CD4-positive, alpha-beta memory T cell (primary cell): ENCODE measurements at regions not wholly inside any gene's neighbourhood (a gene's known extent, or its start where the extent isn't known, plus 50 kb on each side); places are given as distances from the start of the nearest gene placed in this dataset.

Source experiments
- CTCF ChIA-PET: fragments of 350-600 bp; sonication (Branson Sonifier 250); formaldehyde crosslinking; loops from one replicate; lab custom pipeline; 2021; ENCODE audit warnings: inconsistent platforms; ENCODE audit not compliant: partially characterized antibody; lab: Charles Lee
- POLR2A ChIA-PET: fragments of 350-600 bp; sonication (Branson Sonifier 250); formaldehyde crosslinking; loops from one replicate; lab custom pipeline; 2021; ENCODE audit not compliant: partially characterized antibody; lab: Charles Lee
- DNase-seq, 5 donors: peaks; one replicate each; pipeline versions ENCODE4 v3.0.0 to v3.0.0-alpha.2; 2020 to 2022; ENCODE audit warnings: mixed read lengths in 1 of 5
- H3K27ac ChIP-seq: one replicate; pipeline ENCODE4 v1.7.0; 2013; ENCODE audit warnings: low read depth, low read length
- H3K27me3 ChIP-seq: 2 replicates; pipeline ENCODE4 v1.7.0; 2013; ENCODE audit warnings: mild to moderate bottlenecking, low read length, moderate library complexity; ENCODE audit not compliant: insufficient read depth
- H3K36me3 ChIP-seq: 2 replicates; pipeline ENCODE4 v1.7.0; 2013; ENCODE audit warnings: mild to moderate bottlenecking, low read length, moderate library complexity; ENCODE audit not compliant: insufficient read depth
- H3K4me1 ChIP-seq: 2 replicates; pipeline ENCODE4 v1.7.0; 2013; ENCODE audit warnings: mild to moderate bottlenecking, low read length, moderate library complexity; ENCODE audit not compliant: insufficient read depth
- H3K4me3 ChIP-seq, 2 donors: one replicate each; pipeline ENCODE4 v1.7.0; 2013; ENCODE audit warnings: low read length in 2 of 2, mild to moderate bottlenecking in 1 of 2
- H3K9me3 ChIP-seq, 2 donors: one replicate each; pipeline ENCODE4 v1.7.0; 2013; ENCODE audit warnings: low read length in 2 of 2, control low read depth in 1 of 2; ENCODE audit not compliant: control insufficient read depth in 1 of 2
- H3K27ac Mint-ChIP-seq, 7 donors: one replicate each; pipeline ENCODE4 v1.8.0; 2020 to 2021; ENCODE audit warnings: mixed read lengths in 7 of 7, mild to moderate bottlenecking in 6 of 7, inconsistent platforms in 3 of 7, moderate library complexity in 3 of 7
- H3K27me3 Mint-ChIP-seq, 2 donors: one replicate each; pipeline ENCODE4 v1.8.0; 2020 to 2021; ENCODE audit warnings: mixed read lengths in 2 of 2
- H3K36me3 Mint-ChIP-seq, 2 donors: one replicate each; pipeline ENCODE4 v1.8.0; 2020 to 2021; ENCODE audit warnings: mixed read lengths in 2 of 2, inconsistent platforms in 1 of 2, mild to moderate bottlenecking in 1 of 2
- H3K4me1 Mint-ChIP-seq, 4 donors: one replicate each; pipeline ENCODE4 v1.8.0; 2020 to 2021; ENCODE audit warnings: mixed read lengths in 4 of 4, mild to moderate bottlenecking in 1 of 4
- H3K4me3 Mint-ChIP-seq, 8 donors: one replicate each; pipeline ENCODE4 v1.8.0; 2020 to 2021; ENCODE audit warnings: mixed read lengths in 8 of 8, mild to moderate bottlenecking in 7 of 8, moderate library complexity in 6 of 8, inconsistent platforms in 3 of 8
- H3K9me3 Mint-ChIP-seq, 8 donors: one replicate each; pipeline ENCODE4 v1.8.0; 2020 to 2021; ENCODE audit warnings: mixed read lengths in 8 of 8, mild to moderate bottlenecking in 5 of 8, inconsistent platforms in 3 of 8, moderate library complexity in 1 of 8
- intact Hi-C: fragments of 100-400 bp; cut with micrococcal nuclease; formaldehyde crosslinking; loops from one replicate; pipeline ENCODE4 v1.15.1; 2023

- Histone ChIP-seq H3K36me3 (no peaks in the 10 kb centered on the region), H3K4me1 (no peaks in the 10 kb centered on the region), H3K27ac (no peak overlapping the region), H3K9me3 (no peaks in the 10 kb centered on the region), H3K27me3 (no peaks in the 10 kb centered on the region), H3K4me3 (no peak overlapping the region)
- H3K4me3 Mint-ChIP-seq, result no peak overlapping the region
- no peak for DNase-seq
- peaks cover 15 to 37% (median 29%) of the 10 kb centered on the region in 4 donors for H3K4me1 Mint-ChIP-seq
- no peaks in the 10 kb centered on the region for H3K36me3 Mint-ChIP-seq
- intact Hi-C loops, result no loop called here
- no peak overlapping the region for H3K27ac Mint-ChIP-seq
- ChIA-PET CTCF (no interaction called here), POLR2A (no interaction called here)
- H3K9me3 Mint-ChIP-seq, result peaks cover 0 to 2% (median 0%) of the 10 kb centered on the region in 8 donors
- H3K27me3 Mint-ChIP-seq, result peaks cover 0 to 3% of the 10 kb centered on the region in 2 donors
These were observed 65.8 kb downstream of the RGS12 start for GRCh38 chr4:3358656-3359055.

DNA sequence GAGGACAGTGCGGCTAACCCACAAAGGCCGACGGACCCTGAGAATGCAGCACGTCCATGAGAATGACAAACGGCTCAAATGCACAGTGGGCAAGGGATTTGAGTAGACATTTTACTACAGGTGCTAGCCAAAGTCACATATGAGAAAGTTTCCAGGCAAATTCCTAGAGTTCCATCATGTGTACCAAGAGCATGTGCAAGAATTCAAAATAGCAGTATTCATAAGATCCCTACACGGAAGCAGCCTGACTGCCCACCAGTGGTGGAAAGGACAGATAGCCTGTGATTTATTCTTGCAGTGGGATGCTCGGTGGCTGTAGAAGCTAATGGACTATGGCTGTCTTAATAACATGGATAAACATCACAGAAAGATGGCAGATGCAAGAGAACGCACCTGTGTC lies 68.0 kb downstream of the RGS12 start:
- H3K36me3 ChIP-seq, result no peaks in the 10 kb centered on the region
- Mint-ChIP-seq H3K27ac (no peak overlapping the region), H3K36me3 (no peaks in the 10 kb centered on the region), H3K4me1 (peaks cover 9 to 29% (median 17%) of the 10 kb centered on the region in 4 donors), H3K27me3 (peaks cover 0 to 3% of the 10 kb centered on the region in 2 donors), H3K4me3 (peak overlapping the region in 1 of 8 donors; percentile 4), H3K9me3 (peaks cover 0 to 2% (median 0%) of the 10 kb centered on the region in 8 donors)
- no peak overlapping the region for H3K27ac ChIP-seq
- no peak overlapping the region for H3K4me3 ChIP-seq
- no peaks in the 10 kb centered on the region for H3K27me3 ChIP-seq
- H3K4me1 ChIP-seq, result no peaks in the 10 kb centered on the region
- CTCF ChIA-PET, result no interaction called here
- no peak for DNase-seq
- POLR2A ChIA-PET, result interaction anchor here (0.6 kb wide), 1 partner anchor 281 kb away, joined by 3 read pairs; no protein-coding TSS in a partner anchor
- intact Hi-C loops, result no loop called here
- no peaks in the 10 kb centered on the region for H3K9me3 ChIP-seq

DNA sequence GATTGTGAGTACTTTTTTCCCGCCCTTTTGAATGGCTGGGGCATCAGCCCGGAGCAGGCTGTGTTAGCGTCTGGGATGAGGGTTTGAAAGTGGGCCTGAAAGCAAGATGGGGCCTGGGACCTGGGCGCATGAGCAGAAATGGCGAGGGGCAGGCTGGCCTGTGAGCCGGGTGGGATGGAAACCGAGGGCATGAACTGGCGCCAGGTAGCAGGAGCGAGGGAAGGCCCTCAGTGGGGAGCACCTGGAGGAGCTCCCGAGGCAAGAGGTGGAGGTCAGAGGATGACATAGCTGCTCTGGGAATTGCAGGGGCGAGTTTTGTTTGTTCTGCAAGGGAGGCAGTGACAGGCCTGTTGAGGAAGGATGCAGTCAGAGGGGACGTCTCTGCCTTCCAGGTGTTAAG lies 68.6 kb downstream of the RGS12 start:
- Histone ChIP-seq H3K9me3 (no peaks in the 10 kb centered on the region), H3K4me3 (no peak overlapping the region), H3K36me3 (no peaks in the 10 kb centered on the region), H3K27me3 (no peaks in the 10 kb centered on the region), H3K4me1 (no peaks in the 10 kb centered on the region), H3K27ac (no peak overlapping the region)
- Mint-ChIP-seq H3K27ac (peak overlapping the region in 1 of 7 donors; percentile 42), H3K4me1 (peaks cover 9 to 30% (median 17%) of the 10 kb centered on the region in 4 donors), H3K4me3 (no peak overlapping the region), H3K27me3 (peaks cover 0 to 3% of the 10 kb centered on the region in 2 donors), H3K36me3 (no peaks in the 10 kb centered on the region), H3K9me3 (peaks cover 0 to 2% (median 0%) of the 10 kb centered on the region in 8 donors)
- no peak for DNase-seq
- POLR2A ChIA-PET, result interaction anchor here (0.6 kb wide), 1 partner anchor 282 kb away, joined by 3 read pairs; no protein-coding TSS in a partner anchor
- CTCF ChIA-PET, result no interaction called here
- intact Hi-C loops, result no loop called here

- H3K36me3 ChIP-seq, result no peaks in the 10 kb centered on the region
- intact Hi-C loops, result no loop called here
- H3K27ac Mint-ChIP-seq, result no peak overlapping the region
- no peaks in the 10 kb centered on the region for H3K4me1 ChIP-seq
- peak overlapping the region in 1 of 8 donors; percentile 10 for H3K4me3 Mint-ChIP-seq
- H3K36me3 Mint-ChIP-seq, result no peaks in the 10 kb centered on the region
- H3K27me3 Mint-ChIP-seq, result peaks cover 0 to 3% of the 10 kb centered on the region in 2 donors
- no peaks in the 10 kb centered on the region for H3K27me3 ChIP-seq
- H3K9me3 ChIP-seq, result no peaks in the 10 kb centered on the region
- ChIA-PET CTCF (no interaction called here), POLR2A (no interaction called here)
- peaks cover 9 to 26% (median 16%) of the 10 kb centered on the region in 4 donors for H3K4me1 Mint-ChIP-seq
- no peak overlapping the region for H3K27ac ChIP-seq
- H3K9me3 Mint-ChIP-seq, result peaks cover 0 to 2% (median 0%) of the 10 kb centered on the region in 8 donors
- H3K4me3 ChIP-seq, result no peak overlapping the region
- no peak for DNase-seq
These were observed 69.1 kb downstream of the RGS12 start for GRCh38 chr4:3361896-3362295.

DNA sequence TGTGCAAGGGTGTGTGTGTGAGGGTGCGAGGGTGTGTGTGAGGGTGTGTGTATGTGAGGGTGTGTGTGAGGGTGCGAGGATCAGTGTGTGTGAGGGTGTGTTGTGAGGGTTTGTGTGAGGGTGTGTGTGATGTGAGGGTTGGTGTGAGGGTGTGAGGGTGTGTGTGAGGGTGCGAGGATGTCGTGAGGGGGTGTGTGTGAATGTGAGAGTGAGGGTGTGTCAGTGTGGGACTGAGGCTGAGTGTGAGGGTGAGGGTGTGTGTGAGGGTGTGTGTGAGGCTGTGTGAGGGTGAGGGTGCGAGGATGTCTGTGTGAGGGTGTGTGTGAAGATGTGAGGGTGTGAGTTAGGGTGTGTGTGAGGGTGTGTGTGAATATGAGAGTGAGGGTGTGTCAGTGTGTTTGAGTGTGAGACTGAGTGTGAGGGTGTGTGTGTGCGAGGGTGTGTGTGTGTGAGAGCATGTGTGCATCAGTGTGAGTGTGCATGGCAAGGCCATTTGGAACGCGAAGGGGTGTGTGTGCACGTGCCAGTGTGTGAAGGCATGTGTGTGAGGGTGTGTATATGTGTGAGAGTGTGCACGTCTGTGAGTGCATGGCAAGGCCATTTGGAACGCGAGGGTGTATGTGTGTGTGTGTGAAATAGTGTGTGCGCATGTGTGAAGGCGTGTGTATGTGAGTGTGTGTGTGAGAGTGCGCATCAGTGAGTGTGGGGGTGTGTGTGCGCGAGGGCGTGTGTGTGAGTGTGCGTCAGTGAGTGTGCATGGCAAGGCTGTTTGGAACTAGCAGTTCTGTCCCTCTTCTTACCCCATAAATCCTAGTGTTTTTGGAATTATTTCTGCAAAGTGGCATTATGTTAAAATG lies 69.8 kb downstream of the RGS12 start:
- no peak overlapping the region for H3K4me3 ChIP-seq
- Mint-ChIP-seq H3K27ac (no peak overlapping the region), H3K36me3 (no peaks in the 10 kb centered on the region), H3K27me3 (peaks cover 0 to 3% of the 10 kb centered on the region in 2 donors), H3K4me3 (peak overlapping the region in 1 of 8 donors; percentile 11), H3K9me3 (peaks cover 0 to 2% (median 0%) of the 10 kb centered on the region in 8 donors), H3K4me1 (peaks cover 9 to 25% (median 16%) of the 10 kb centered on the region in 4 donors)
- H3K27me3 ChIP-seq, result no peaks in the 10 kb centered on the region
- no peaks in the 10 kb centered on the region for H3K36me3 ChIP-seq
- POLR2A ChIA-PET, result no interaction called here
- H3K9me3 ChIP-seq, result no peaks in the 10 kb centered on the region
- intact Hi-C loops, result no loop called here
- DNase-seq, result no peak
- H3K4me1 ChIP-seq, result no peaks in the 10 kb centered on the region
- H3K27ac ChIP-seq, result no peak overlapping the region
- CTCF ChIA-PET, result no interaction called here

- no peaks in the 10 kb centered on the region for H3K9me3 Mint-ChIP-seq
- H3K27me3 Mint-ChIP-seq, result peaks cover 0 to 5% of the 10 kb centered on the region in 2 donors
- H3K27me3 ChIP-seq, result no peaks in the 10 kb centered on the region
- no peak for DNase-seq
- intact Hi-C loops, result no loop called here
- H3K4me1 Mint-ChIP-seq, result peaks cover 5 to 33% (median 20%) of the 10 kb centered on the region in 4 donors
- H3K27ac ChIP-seq, result no peak overlapping the region
- H3K9me3 ChIP-seq, result no peaks in the 10 kb centered on the region
- H3K36me3 ChIP-seq, result no peaks in the 10 kb centered on the region
- no peak overlapping the region for H3K4me3 Mint-ChIP-seq
- H3K4me3 ChIP-seq, result no peak overlapping the region
- no peak overlapping the region for H3K27ac Mint-ChIP-seq
- ChIA-PET POLR2A (no interaction called here), CTCF (no interaction called here)
- H3K36me3 Mint-ChIP-seq, result no peaks in the 10 kb centered on the region
- H3K4me1 ChIP-seq, result peaks cover under 1% of the 10 kb centered on the region
These were observed 70.8 kb downstream of the RGS12 start for GRCh38 chr4:3363411-3364141.

DNA sequence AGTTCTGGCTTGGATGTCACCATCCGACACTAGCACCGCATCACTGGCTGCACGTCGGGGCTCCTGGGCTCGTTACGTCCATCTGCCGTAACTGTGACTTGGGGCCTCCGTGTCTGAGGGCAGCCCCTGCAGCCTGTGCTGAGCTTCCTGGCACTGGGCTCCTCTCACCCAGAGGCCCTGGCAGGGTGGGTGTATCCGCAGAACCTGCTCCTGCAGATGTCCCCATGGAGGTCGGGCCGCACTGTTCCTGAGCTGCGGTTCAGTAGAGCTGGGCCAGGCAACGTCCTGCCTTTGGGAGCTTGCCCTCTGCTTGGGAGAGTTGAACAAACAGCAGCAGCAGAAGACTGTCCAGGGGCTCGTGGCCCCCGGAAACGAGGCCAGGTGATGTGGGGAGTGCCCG lies 71.4 kb downstream of the RGS12 start:
- Mint-ChIP-seq H3K27me3 (peaks cover 0 to 5% of the 10 kb centered on the region in 2 donors), H3K36me3 (no peaks in the 10 kb centered on the region), H3K4me1 (peaks cover 7 to 40% (median 23%) of the 10 kb centered on the region in 4 donors), H3K4me3 (peak overlapping the region in 1 of 8 donors; percentile 41), H3K9me3 (no peaks in the 10 kb centered on the region), H3K27ac (no peak overlapping the region)
- Histone ChIP-seq H3K4me1 (peaks cover 6% of the 10 kb centered on the region), H3K27ac (no peak overlapping the region), H3K27me3 (no peaks in the 10 kb centered on the region), H3K9me3 (no peaks in the 10 kb centered on the region), H3K36me3 (no peaks in the 10 kb centered on the region), H3K4me3 (no peak overlapping the region)
- ChIA-PET CTCF (no interaction called here), POLR2A (no interaction called here)
- DNase-seq, result no peak
- intact Hi-C loops, result no loop called here
